Adrenal gland (tissue), 5 donors: ENCODE measurements at regions not wholly inside any gene's neighbourhood (a gene's known extent, or its start where the extent isn't known, plus 50 kb on each side); places are given as distances from the start of the nearest gene placed in this dataset.

Experiments used
- CTCF ChIP-seq, 6 experiments: fragments of 450-650 bp in 4 of 6; fragments of 200-600 bp in 2 of 6; sonication (generic) in 1 of 6; IDR thresholded peaks; 1 replicate in 5 of 6; 2 replicates in 1 of 6; pipeline versions ENCODE4 v1.5.1 to v1.8.0; 2016 to 2021; ENCODE audit warnings: antibody characterized with exemption in 6 of 6, mild to moderate bottlenecking in 2 of 6, moderate library complexity in 1 of 6
- POLR2A ChIP-seq, 2 donors: fragments of 450-650 bp; IDR thresholded peaks; one replicate each; pipeline ENCODE4 v1.6.1; 2017; ENCODE audit warnings: antibody characterized with exemption in 2 of 2, mild to moderate bottlenecking in 2 of 2, moderate library complexity in 1 of 2
- donor health status: DM: no; HTN: no; CAD: no.

GRCh38 chr2:122029456-122029855, 274.0 kb downstream of the TSN start:
- no peak for TF ChIP-seq CTCF (IDR thresholded peaks at IDR 0.05)
- TF ChIP-seq POLR2A (IDR thresholded peaks at IDR 0.05) = no peak
